ENCODE measurements at regions not wholly inside any gene's neighbourhood (a gene's known extent, or its start where the extent isn't known, plus 50 kb on each side); places are given as distances from the start of the nearest gene placed in this dataset.
"Not testable (repeated sequence)": the region's sequence is repeated elsewhere in the genome, so short reads cannot be mapped to it uniquely, and the experiment has no call there.

DNA sequence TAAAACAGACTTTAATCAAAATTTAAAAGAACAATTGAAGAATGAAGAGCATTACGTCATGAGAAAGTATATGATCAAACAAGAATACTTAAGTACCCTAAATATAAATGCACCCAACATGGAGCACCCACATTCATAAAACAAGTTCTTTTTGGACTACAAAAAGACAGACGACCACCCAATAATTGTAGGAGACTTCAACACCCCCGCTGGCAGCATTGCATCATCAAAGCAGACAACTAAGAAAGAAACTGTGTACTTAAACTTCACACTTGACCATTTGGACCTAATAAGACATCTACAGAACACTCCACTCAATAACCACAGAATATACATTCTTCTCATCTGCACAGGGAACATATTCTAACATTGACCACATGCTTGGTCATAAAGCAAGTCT is 291.7 kb upstream of the ZNF322 start:
- not testable (repeated sequence) for H3K27ac Mint-ChIP-seq; H2BK5ac ChIP-seq (ENCODE audit: insufficient read length, low read length); H3K18ac ChIP-seq (ENCODE audit: insufficient read length, low read depth, low read length); H3K4me1 ChIP-seq (ENCODE audit: insufficient read depth, low read length); H3K9ac ChIP-seq (ENCODE audit: extremely low read depth, insufficient read length, low read length); H2BK15ac ChIP-seq (ENCODE audit: low read depth, low read length); H3K23ac ChIP-seq (ENCODE audit: insufficient read length, low read depth, low read length); H3K79me1 ChIP-seq (ENCODE audit: insufficient read depth, low read depth, low read length, poor library complexity, severe bottlenecking); DNase-seq; H3K9me3 Mint-ChIP-seq; H3K4me2 ChIP-seq (ENCODE audit: insufficient read depth, insufficient read length, low read length); H3K27ac ChIP-seq (ENCODE audit: insufficient read length, low read depth, low read length); H3K79me2 ChIP-seq (ENCODE audit: insufficient read depth, low read length); H3K27me3 Mint-ChIP-seq (ENCODE audit: low read depth); H3K14ac ChIP-seq (ENCODE audit: insufficient read depth, low read length); H2BK20ac ChIP-seq (ENCODE audit: low read depth, low read length, poor library complexity, severe bottlenecking); H3K27me3 ChIP-seq (ENCODE audit: insufficient read depth, low read length); H2BK120ac ChIP-seq (ENCODE audit: low read depth, low read length, poor library complexity, severe bottlenecking); H4K20me1 ChIP-seq (ENCODE audit: control insufficient read depth, insufficient read depth, insufficient read length); H3K23me2 ChIP-seq (ENCODE audit: insufficient read length, low read depth, low read length, poor library complexity, severe bottlenecking); H3T11ph ChIP-seq (ENCODE audit: low read length); H3K4me3 Mint-ChIP-seq; H4K5ac ChIP-seq (ENCODE audit: insufficient read length, low read depth, low read length); H4K8ac ChIP-seq (replicated peaks; ENCODE audit: insufficient read length, low read depth, low read length); H3K4ac ChIP-seq (ENCODE audit: low read depth, low read length); H3K9me3 ChIP-seq (ENCODE audit: control insufficient read depth, low read depth, low read length); H2AK5ac ChIP-seq (ENCODE audit: insufficient read length, low read length); H3K56ac ChIP-seq (ENCODE audit: insufficient read length, low read depth, low read length); H3K36me3 Mint-ChIP-seq (ENCODE audit: insufficient read depth in 1 of 3, low read depth in 3 of 3); H4K91ac ChIP-seq (ENCODE audit: insufficient read length, low read depth, low read length); H2BK12ac ChIP-seq (ENCODE audit: insufficient read length, low read depth, low read length); H2AFZ ChIP-seq (ENCODE audit: low read length)
- H3K4me1 Mint-ChIP-seq = peaks cover 6 to 10% of the 10 kb centered on the region in 2 experiments
- no CpG with 5 or more reads among the region's 3 CpGs for whole genome bisulfite sequencing (ENCODE audit: extremely low coverage, insufficient read length, low lambda C conversion rate)

DNA sequence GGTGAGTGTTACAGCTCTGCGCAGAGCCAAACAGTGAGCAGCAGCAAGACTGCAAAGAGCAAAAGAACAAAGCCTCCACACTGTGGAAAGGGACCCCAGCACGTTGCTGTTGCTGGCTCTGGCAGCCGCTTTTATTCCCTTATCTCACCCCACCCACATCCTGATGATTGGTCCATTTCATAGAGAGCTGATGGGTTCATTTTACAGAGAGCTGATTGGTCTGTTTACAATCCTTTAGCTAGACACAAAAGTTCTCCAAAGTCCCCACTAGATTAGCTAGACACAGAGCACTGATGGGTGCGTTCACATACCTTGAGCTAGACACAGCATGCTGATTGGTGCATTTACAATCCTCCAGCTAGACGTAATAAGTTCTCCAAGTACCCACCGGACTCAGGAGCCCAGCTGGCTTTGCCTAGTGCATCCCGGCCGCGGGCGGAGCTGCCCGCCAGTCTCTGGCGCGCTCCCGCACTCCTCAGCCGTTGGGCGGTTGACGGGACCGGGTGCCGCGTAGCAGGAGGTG is 291.4 kb upstream of the PRSS16 start:
- WGBS (ENCODE audit: extremely low coverage, insufficient read length, low lambda C conversion rate) = no CpG with 5 or more reads among the region's 20 CpGs
- H3K18ac ChIP-seq (ENCODE audit: insufficient read length, low read depth, low read length); H3K4ac ChIP-seq (ENCODE audit: low read depth, low read length); H4K5ac ChIP-seq (ENCODE audit: insufficient read length, low read depth, low read length); H3K9me3 Mint-ChIP-seq; H2AFZ ChIP-seq (ENCODE audit: low read length); H3K23me2 ChIP-seq (ENCODE audit: insufficient read length, low read depth, low read length, poor library complexity, severe bottlenecking); H2BK120ac ChIP-seq (ENCODE audit: low read depth, low read length, poor library complexity, severe bottlenecking); H3K14ac ChIP-seq (ENCODE audit: insufficient read depth, low read length); H3K79me1 ChIP-seq (ENCODE audit: insufficient read depth, low read depth, low read length, poor library complexity, severe bottlenecking); H3K27me3 Mint-ChIP-seq (ENCODE audit: low read depth); H3K23ac ChIP-seq (ENCODE audit: insufficient read length, low read depth, low read length); H4K8ac ChIP-seq (replicated peaks; ENCODE audit: insufficient read length, low read depth, low read length); H2BK15ac ChIP-seq (ENCODE audit: low read depth, low read length); H3K56ac ChIP-seq (ENCODE audit: insufficient read length, low read depth, low read length); H3K79me2 ChIP-seq (ENCODE audit: insufficient read depth, low read length); H2BK20ac ChIP-seq (ENCODE audit: low read depth, low read length, poor library complexity, severe bottlenecking); H3T11ph ChIP-seq (ENCODE audit: low read length); H2BK12ac ChIP-seq (ENCODE audit: insufficient read length, low read depth, low read length); H3K4me1 ChIP-seq (ENCODE audit: insufficient read depth, low read length); H4K20me1 ChIP-seq (ENCODE audit: control insufficient read depth, insufficient read depth, insufficient read length); H3K27ac ChIP-seq (ENCODE audit: insufficient read length, low read depth, low read length); H2AK5ac ChIP-seq (ENCODE audit: insufficient read length, low read length); H3K27me3 ChIP-seq (ENCODE audit: insufficient read depth, low read length); H3K9me3 ChIP-seq (ENCODE audit: control insufficient read depth, low read depth, low read length); H4K91ac ChIP-seq (ENCODE audit: insufficient read length, low read depth, low read length); H3K36me3 Mint-ChIP-seq (ENCODE audit: insufficient read depth in 1 of 3, low read depth in 3 of 3); H2BK5ac ChIP-seq (ENCODE audit: insufficient read length, low read length): not testable (repeated sequence)
- Histone ChIP-seq H3K9ac (ENCODE audit: extremely low read depth, insufficient read length, low read length) (peak overlapping the region; percentile 70), H3K4me2 (ENCODE audit: insufficient read depth, insufficient read length, low read length) (peak overlapping the region; percentile 30)
- H3K4me3 Mint-ChIP-seq = peak overlapping the region; percentile 81 to 91
- H3K27ac Mint-ChIP-seq = peak overlapping the region; percentile 92 to 98 (median 92)
- peak; percentile 79 for DNase-seq
- peaks cover 9 to 13% of the 10 kb centered on the region in 2 experiments for H3K4me1 Mint-ChIP-seq
